ENCODE measurements at regions not wholly inside any gene's neighbourhood (a gene's known extent, or its start where the extent isn't known, plus 50 kb on each side); places are given as distances from the start of the nearest gene placed in this dataset.

- TF ChIP-seq CEBPB (IDR thresholded peaks at IDR 0.05) (no peak), MAX (IDR thresholded peaks at IDR 0.05) (no peak), YY1 (IDR thresholded peaks at IDR 0.05; ENCODE audit: low read depth) (no peak), EP300 (IDR thresholded peaks at IDR 0.05; ENCODE audit: borderline replicate concordance) (no peak), TAF1 (IDR thresholded peaks at IDR 0.05; ENCODE audit: low read depth) (no peak), EGR1 (IDR thresholded peaks at IDR 0.05) (no peak), REST (IDR thresholded peaks at IDR 0.05; ENCODE audit: low read depth) (no peak)
Observed at GRCh38 chr2:7816944-7817343, 864.9 kb upstream of the ID2 start.
